ELR (cell line): ENCODE measurements at regions not wholly inside any gene's neighbourhood (a gene's known extent, or its start where the extent isn't known, plus 50 kb on each side); places are given as distances from the start of the nearest gene placed in this dataset.

Experiments used
- DNase-seq: peaks from one replicate; pipeline ENCODE4 v3.0.0-alpha.2; 2015; ENCODE audit warnings: low read depth

- DNase-seq, result no peak
Observed at GRCh38 chr3:187900993-187901755, 155.9 kb upstream of the BCL6 start.

DNA sequence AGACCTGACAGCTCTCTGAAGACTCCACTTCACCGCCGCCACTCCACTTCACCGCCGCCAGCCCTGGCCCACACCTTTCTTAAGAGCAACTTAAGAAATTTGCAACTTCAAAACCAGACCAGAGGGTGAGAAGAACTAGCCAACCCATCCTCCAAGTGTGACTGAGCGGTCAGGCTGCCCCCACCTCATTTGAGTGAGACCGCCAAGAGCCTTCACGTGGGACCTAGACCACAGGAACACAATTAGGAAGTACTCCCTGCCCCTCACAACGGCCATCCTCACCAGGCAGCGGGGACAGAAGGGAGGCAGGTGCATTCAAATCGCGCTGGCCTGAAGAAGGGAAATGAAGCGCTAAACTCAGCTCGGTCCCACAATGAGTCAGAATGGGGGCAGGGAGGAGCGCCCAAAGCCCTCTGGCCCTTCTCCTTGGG, 156.8 kb upstream of the BCL6 start:
- no peak for DNase-seq

GRCh38 chr3:187902936-187903335, 157.7 kb upstream of the BCL6 start:
- DNase-seq, result peak; percentile 44

- DNase-seq, result no peak
Observed at GRCh38 chr3:187903697-187904096, 158.4 kb upstream of the BCL6 start.

DNA sequence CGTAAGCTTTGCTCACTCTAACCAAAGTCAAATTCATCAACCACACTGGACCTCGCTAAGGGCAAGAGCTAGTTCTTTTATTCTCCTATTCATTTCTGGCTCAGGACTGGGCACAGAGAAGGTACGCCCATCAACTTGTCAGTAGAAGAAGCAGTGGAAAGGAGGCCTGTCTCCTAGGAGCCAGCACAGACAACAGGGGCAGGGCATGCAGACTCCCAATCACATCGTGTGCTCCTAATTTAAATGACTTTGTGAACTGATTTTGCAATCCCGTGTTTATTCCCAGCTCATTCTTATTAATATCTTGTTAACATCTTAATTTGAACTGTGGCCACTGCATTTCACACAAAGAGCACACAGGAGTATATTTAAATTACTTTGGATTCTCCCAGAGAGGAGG, 161.1 kb upstream of the BCL6 start:
- DNase-seq, result no peak

DNA sequence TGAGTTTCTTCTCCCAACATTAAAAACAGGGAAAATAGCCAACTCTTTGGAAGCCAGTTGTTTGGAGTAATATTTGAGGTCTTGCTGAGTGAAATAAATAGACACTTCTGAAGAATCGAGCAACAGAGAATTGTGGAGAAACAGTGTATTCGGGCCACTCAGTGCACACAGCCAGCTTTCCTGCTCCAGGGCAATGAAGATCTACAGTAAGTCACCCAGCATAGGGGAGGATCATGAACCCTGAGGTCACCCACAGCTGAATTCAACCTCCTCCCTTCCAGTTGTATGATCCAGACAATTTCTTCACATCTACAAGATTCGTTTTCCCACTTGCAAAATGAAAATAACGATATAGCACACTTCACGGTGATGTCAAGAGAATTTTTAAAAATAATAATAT, 161.7 kb upstream of the BCL6 start:
- DNase-seq, result no peak

- DNase-seq, result no peak
Observed at GRCh38 chr3:187909866-187910265, 164.6 kb upstream of the BCL6 start.

DNA sequence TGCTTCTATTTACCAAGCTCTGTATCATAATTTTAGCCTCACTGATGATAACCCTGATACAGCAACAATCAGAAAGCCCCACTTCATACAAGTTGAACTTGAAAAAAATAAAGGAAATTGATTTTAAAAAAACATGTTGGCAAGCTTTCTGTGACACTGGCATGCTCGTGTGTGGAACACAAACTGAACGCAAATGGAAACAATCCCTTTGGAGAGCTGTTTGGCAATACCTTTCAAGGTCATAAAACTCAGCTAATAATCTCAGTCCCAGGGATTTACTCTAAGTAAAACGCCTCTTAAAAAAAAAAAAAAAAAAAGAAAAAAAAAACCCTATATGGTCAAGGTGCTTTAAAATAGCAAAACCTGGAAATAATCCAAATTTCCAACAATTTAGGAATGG, 166.7 kb upstream of the BCL6 start:
- DNase-seq, result no peak

GRCh38 chr3:187913617-187914033, 168.4 kb upstream of the BCL6 start:
- DNase-seq, result peak; percentile 87

GRCh38 chr3:187914231-187914630, 169.0 kb upstream of the BCL6 start:
- DNase-seq, result no peak

GRCh38 chr3:187916072-187916471, 170.8 kb upstream of the BCL6 start:
- DNase-seq, result no peak

GRCh38 chr3:187918081-187918644, 172.9 kb upstream of the BCL6 start:
- DNase-seq, result no peak

GRCh38 chr3:187919048-187919447, 173.8 kb upstream of the BCL6 start:
- DNase-seq, result no peak

DNA sequence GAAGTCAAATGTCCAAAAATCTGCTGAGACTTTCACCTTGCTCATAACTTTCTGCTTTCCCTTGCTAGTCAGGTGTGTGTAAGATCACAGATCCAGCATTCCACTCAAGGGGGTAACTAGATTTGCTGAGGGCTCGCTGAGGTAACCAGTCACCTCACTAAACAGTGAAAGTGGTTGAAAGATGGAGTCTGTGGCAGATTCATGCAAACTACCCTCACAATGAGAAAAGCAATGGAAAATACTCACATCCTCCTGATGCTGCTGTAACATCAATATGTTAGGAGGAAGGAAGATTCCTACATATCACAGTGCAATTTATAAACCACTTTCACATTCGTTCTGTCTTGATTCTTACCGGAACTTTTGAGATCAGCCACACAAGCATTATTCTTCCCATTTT, 174.3 kb upstream of the BCL6 start:
- no peak for DNase-seq

DNA sequence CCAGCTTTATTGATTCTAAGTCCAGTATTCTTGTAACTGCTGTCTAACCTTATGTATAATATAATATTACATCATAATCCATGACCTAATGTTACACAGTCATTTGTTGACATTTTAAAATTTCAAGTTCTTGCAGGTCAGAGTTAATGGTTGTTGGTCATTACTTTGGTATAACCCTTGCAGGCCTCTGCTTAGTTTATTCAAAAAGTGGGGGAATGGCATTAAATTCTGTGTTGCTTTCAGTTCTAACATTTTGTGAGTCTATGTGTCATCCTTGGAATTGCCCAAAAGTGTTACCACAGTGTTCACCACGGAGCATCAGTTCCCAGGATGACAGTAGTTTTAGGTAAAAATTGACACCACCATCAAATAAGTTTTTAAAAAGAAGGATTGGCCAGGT, 174.8 kb upstream of the BCL6 start:
- DNase-seq, result peak; percentile 33

DNA sequence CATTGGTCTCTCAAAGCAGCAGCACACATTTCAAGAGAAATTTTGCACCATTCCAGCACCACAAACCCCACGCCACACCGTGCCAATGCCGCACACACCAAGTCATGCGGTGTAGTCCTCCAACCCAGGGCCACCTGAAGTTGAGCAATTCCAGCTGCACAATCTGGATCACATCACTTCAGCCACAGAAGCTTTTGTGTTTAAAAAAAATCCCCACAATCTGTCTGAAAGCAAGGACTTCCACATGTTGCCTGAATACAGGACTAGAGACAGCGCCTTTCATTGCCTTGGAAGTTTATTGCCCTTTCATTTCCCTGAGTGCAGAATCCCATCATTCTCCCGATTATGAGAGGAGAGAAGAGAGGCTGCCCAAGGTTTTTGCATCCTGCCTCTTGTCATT, 175.6 kb upstream of the BCL6 start:
- DNase-seq, result no peak

GRCh38 chr3:187921391-187922074, 176.3 kb upstream of the BCL6 start:
- no peak for DNase-seq

DNA sequence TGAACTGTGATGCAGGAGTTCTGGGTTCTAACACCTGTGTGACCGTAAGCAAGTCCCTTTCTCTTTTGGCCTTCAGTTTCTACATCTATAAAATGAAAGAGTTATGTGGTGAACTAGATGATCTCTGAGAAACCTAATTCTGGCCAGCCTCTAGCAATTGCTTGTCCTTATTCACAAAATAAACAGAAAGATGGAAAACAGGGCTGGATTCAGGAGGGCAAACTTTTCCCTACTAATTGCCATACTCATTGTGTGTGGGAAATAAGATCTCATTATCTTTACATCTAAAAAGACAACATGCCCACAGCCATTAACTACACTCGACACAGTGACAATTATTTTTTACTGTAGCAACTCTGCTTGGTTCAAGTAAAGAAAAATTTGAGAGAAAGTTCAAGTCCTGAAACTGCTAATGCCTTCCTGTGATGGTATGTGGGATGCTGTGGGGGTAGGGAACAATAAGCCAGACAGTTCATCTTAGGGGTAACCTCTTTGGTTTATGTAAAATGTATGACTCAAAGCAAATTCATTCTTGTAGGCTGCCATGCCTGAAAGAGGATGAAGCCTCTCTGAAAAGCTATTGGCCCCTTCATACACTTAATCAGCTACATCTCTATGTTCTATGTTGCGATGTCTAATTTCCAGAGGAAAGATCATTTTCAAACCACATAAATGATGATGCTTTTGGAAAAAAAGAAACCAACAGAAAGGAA, 177.6 kb upstream of the BCL6 start:
- peak; percentile 82 for DNase-seq

- DNase-seq, result no peak
Observed at GRCh38 chr3:187924651-187925050, 179.4 kb upstream of the BCL6 start.

GRCh38 chr3:187925326-187925725, 180.1 kb upstream of the BCL6 start:
- no peak for DNase-seq

DNA sequence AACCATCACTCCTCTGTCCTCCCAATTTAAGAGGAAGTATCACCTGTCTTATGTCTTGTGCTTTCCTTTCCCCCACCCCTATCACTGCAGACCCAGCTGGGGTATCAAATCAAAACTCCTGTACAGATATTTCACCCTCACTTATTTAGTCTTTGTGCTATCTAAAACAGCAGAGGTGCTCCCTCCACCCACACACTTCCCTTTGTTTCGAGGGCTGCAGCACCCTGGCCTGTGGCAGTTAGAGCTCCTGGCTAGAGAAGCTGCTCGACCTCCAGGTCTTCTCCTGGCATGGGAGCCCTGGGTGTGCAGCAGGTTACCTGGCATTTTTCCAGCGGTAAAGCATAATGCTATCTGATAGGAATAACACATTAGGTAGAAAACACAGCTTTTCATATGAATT, 181.4 kb upstream of the BCL6 start:
- DNase-seq, result no peak

- DNase-seq, result no peak
Observed at GRCh38 chr3:187927565-187927964, 182.3 kb upstream of the BCL6 start.
